Mesenchymal stem cell (in vitro differentiated cells and primary cell): ENCODE measurements at regions not wholly inside any gene's neighbourhood (a gene's known extent, or its start where the extent isn't known, plus 50 kb on each side); places are given as distances from the start of the nearest gene placed in this dataset.

Experiments used
- DNase-seq: peaks from one replicate; pipeline ENCODE4 v3.0.0-alpha.2; 2013
- H2AFZ ChIP-seq: one replicate; pipeline ENCODE4 v1.6.1; 2013; ENCODE audit warnings: low read depth, mild to moderate bottlenecking, control low read depth, inconsistent platforms, low read length, moderate library complexity
- H2AK5ac ChIP-seq: 2 replicates; pipeline ENCODE4 v1.6.1; 2013; ENCODE audit warnings: low read length, moderate library complexity, mild to moderate bottlenecking, inconsistent platforms; ENCODE audit not compliant: severe bottlenecking
- H2BK120ac ChIP-seq: one replicate; pipeline ENCODE4 v1.6.1; 2013; ENCODE audit warnings: low read depth, mild to moderate bottlenecking, inconsistent platforms, low read length, moderate library complexity
- H2BK12ac ChIP-seq, 2 experiments: one replicate each; pipeline ENCODE4 v1.6.1; 2013; ENCODE audit warnings: inconsistent platforms in 2 of 2, low read length in 2 of 2, mild to moderate bottlenecking in 2 of 2, moderate library complexity in 2 of 2, control low read depth in 1 of 2
- H2BK15ac ChIP-seq: one replicate; pipeline ENCODE4 v1.6.1; 2013; ENCODE audit warnings: mild to moderate bottlenecking, low read depth, inconsistent platforms; ENCODE audit not compliant: poor library complexity, severe bottlenecking
- H2BK5ac ChIP-seq: 2 replicates; pipeline ENCODE4 v1.6.1; 2013; ENCODE audit warnings: low read depth, mild to moderate bottlenecking, low read length, control low read depth, inconsistent platforms; ENCODE audit not compliant: poor library complexity, severe bottlenecking
- H3K14ac ChIP-seq, 2 experiments: one replicate each; pipeline ENCODE4 v1.6.1; 2013; ENCODE audit warnings: inconsistent platforms in 2 of 2, low read length in 2 of 2, control low read depth in 1 of 2, mild to moderate bottlenecking in 1 of 2, moderate library complexity in 1 of 2
- H3K18ac ChIP-seq, 2 experiments: one replicate each; pipeline ENCODE4 v1.6.1; 2013; ENCODE audit warnings: inconsistent platforms in 2 of 2, low read length in 2 of 2, control low read depth in 1 of 2, low read depth in 1 of 2, mild to moderate bottlenecking in 1 of 2
- H3K23ac ChIP-seq, 2 experiments: one replicate each; pipeline ENCODE4 v1.6.1; 2013; ENCODE audit warnings: inconsistent platforms in 2 of 2, low read length in 2 of 2, mild to moderate bottlenecking in 2 of 2, moderate library complexity in 2 of 2, control low read depth in 1 of 2
- H3K27ac ChIP-seq: 2 replicates; pipeline ENCODE4 v1.5.1; 2013; ENCODE audit warnings: mild to moderate bottlenecking, moderate library complexity, low read length, control low read depth, inconsistent platforms; ENCODE audit not compliant: poor library complexity, severe bottlenecking
- H3K27me3 ChIP-seq, 2 experiments: 2 replicates each; pipeline versions ENCODE4 v1.6.1 to v1.7.0; 2013; ENCODE audit warnings: low read length in 2 of 2, mild to moderate bottlenecking in 2 of 2, moderate library complexity in 2 of 2, control low read depth in 1 of 2, inconsistent platforms in 1 of 2; ENCODE audit not compliant: control insufficient read depth in 1 of 2, insufficient read depth in 1 of 2
- H3K36me3 ChIP-seq, 2 experiments: 2 replicates each; pipeline versions ENCODE4 v1.6.1 to v1.7.0; 2013; ENCODE audit warnings: low read length in 2 of 2, control low read depth in 1 of 2, inconsistent platforms in 1 of 2, low read depth in 1 of 2, mild to moderate bottlenecking in 1 of 2; ENCODE audit not compliant: insufficient read depth in 2 of 2, control insufficient read depth in 1 of 2
- H3K4ac ChIP-seq, 2 experiments: one replicate each; pipeline ENCODE4 v1.6.1; 2013; ENCODE audit warnings: inconsistent platforms in 2 of 2, low read length in 2 of 2, mild to moderate bottlenecking in 2 of 2, moderate library complexity in 2 of 2, control low read depth in 1 of 2, low read depth in 1 of 2
- H3K4me1 ChIP-seq: 2 replicates; pipeline ENCODE4 v1.6.1; 2013; ENCODE audit warnings: low read depth, low read length, control low read depth; ENCODE audit not compliant: control insufficient read depth, insufficient read depth
- H3K4me2 ChIP-seq: 2 replicates; pipeline ENCODE4 v1.6.1; 2013; ENCODE audit warnings: low read length, mild to moderate bottlenecking, inconsistent platforms; ENCODE audit not compliant: poor library complexity, severe bottlenecking
- H3K4me3 ChIP-seq, 2 experiments: 2 replicates each; pipeline versions ENCODE4 v1.5.1 to v1.7.0; 2013; ENCODE audit warnings: low read length in 2 of 2, mild to moderate bottlenecking in 2 of 2, control low read depth in 1 of 2, low read depth in 1 of 2; ENCODE audit not compliant: insufficient read depth in 1 of 2
- H3K79me1 ChIP-seq: replicated peaks from 2 replicates; pipeline ENCODE4 v1.6.1; 2013; ENCODE audit warnings: mild to moderate bottlenecking, control low read depth, low read length, inconsistent platforms; ENCODE audit not compliant: poor library complexity, severe bottlenecking
- H3K9ac ChIP-seq: 2 replicates; pipeline ENCODE4 v1.7.0; 2013; ENCODE audit warnings: mild to moderate bottlenecking, low read length, moderate library complexity
- H3K9me3 ChIP-seq: 2 replicates; pipeline ENCODE4 v1.7.0; 2013; ENCODE audit warnings: mild to moderate bottlenecking, low read length; ENCODE audit not compliant: control insufficient read depth
- H4K8ac ChIP-seq: one replicate; pipeline ENCODE4 v1.6.1; 2013; ENCODE audit warnings: inconsistent platforms, mild to moderate bottlenecking, low read length, moderate library complexity
- H4K91ac ChIP-seq: one replicate; pipeline ENCODE4 v1.6.1; 2013; ENCODE audit warnings: mild to moderate bottlenecking, low read length, inconsistent platforms
- WGBS: methylation state at CpG from one replicate; pipeline ENCODE4 v1.1.7; 2013; ENCODE audit warnings: mixed read lengths; 5-methylcytosine and 5-hydroxymethylcytosine counted together

GRCh38 chr5:77944757-77945340, 168.7 kb upstream of the TBCA start:
- no peak overlapping the region for H3K4ac ChIP-seq
- no peaks in the 10 kb centered on the region for H3K36me3 ChIP-seq
- no peak overlapping the region for H2AFZ ChIP-seq
- H4K91ac ChIP-seq = no peak overlapping the region
- H4K8ac ChIP-seq = no peak overlapping the region
- no peaks in the 10 kb centered on the region for H3K79me1 ChIP-seq
- H3K9ac ChIP-seq = no peak overlapping the region
- no peak overlapping the region for H2BK12ac ChIP-seq
- WGBS = 99% methylated on average over 2 of the region's 3 CpGs
- no peaks in the 10 kb centered on the region for H3K4me1 ChIP-seq
- no peaks in the 10 kb centered on the region for H3K9me3 ChIP-seq
- H2AK5ac ChIP-seq = no peak overlapping the region
- H2BK15ac ChIP-seq = no peak overlapping the region
- peaks cover 5 to 24% of the 10 kb centered on the region in 2 experiments for H3K27me3 ChIP-seq
- no peak overlapping the region for H2BK5ac ChIP-seq
- no peak for DNase-seq
- no peak overlapping the region for H3K4me3 ChIP-seq
- H3K14ac ChIP-seq = no peak overlapping the region
- no peak overlapping the region for H2BK120ac ChIP-seq
- H3K23ac ChIP-seq = no peak overlapping the region
- H3K4me2 ChIP-seq = no peak overlapping the region
- H3K27ac ChIP-seq = no peak overlapping the region
- H3K18ac ChIP-seq = no peak overlapping the region

GRCh38 chr5:77943851-77944250, 167.7 kb upstream of the TBCA start:
- Histone ChIP-seq H2BK120ac (no peak overlapping the region), H3K27ac (no peak overlapping the region), H3K4ac (no peak overlapping the region), H4K91ac (no peak overlapping the region), H2AK5ac (no peak overlapping the region), H3K27me3 (peaks cover 8 to 17% of the 10 kb centered on the region in 2 experiments), H3K18ac (peak overlapping the region in 1 of 2 experiments; percentile 21), H2BK12ac (no peak overlapping the region), H3K9ac (no peak overlapping the region), H3K79me1 (no peaks in the 10 kb centered on the region), H3K4me1 (no peaks in the 10 kb centered on the region), H3K23ac (no peak overlapping the region), H3K14ac (no peak overlapping the region), H2BK15ac (no peak overlapping the region), H2AFZ (no peak overlapping the region), H2BK5ac (no peak overlapping the region), H3K9me3 (no peaks in the 10 kb centered on the region), H3K4me2 (no peak overlapping the region), H3K4me3 (no peak overlapping the region), H3K36me3 (no peaks in the 10 kb centered on the region), H4K8ac (no peak overlapping the region)
- 79% methylated on average over 1 of the region's 2 CpGs for WGBS
- no peak for DNase-seq

- no peak overlapping the region for H2BK5ac ChIP-seq
- WGBS = 94% methylated on average over 8 of the region's 10 CpGs
- no peak overlapping the region for H3K14ac ChIP-seq
- no peak overlapping the region for H3K27ac ChIP-seq
- H2AFZ ChIP-seq = no peak overlapping the region
- no peak overlapping the region for H3K4ac ChIP-seq
- H3K4me1 ChIP-seq = no peaks in the 10 kb centered on the region
- H2BK15ac ChIP-seq = no peak overlapping the region
- H4K8ac ChIP-seq = no peak overlapping the region
- H3K9ac ChIP-seq = no peak overlapping the region
- no peak overlapping the region for H2BK120ac ChIP-seq
- no peak overlapping the region for H3K23ac ChIP-seq
- no peak overlapping the region for H2AK5ac ChIP-seq
- no peak overlapping the region for H3K4me2 ChIP-seq
- H3K4me3 ChIP-seq = no peak overlapping the region
- no peaks in the 10 kb centered on the region for H3K79me1 ChIP-seq
- H4K91ac ChIP-seq = no peak overlapping the region
- H3K36me3 ChIP-seq = no peaks in the 10 kb centered on the region
- DNase-seq = no peak
- H3K18ac ChIP-seq = no peak overlapping the region
- no peaks in the 10 kb centered on the region for H3K9me3 ChIP-seq
- H2BK12ac ChIP-seq = no peak overlapping the region
- peaks cover 19 to 28% of the 10 kb centered on the region in 2 experiments for H3K27me3 ChIP-seq
Measured at GRCh38 chr5:77942578-77943239, 166.6 kb upstream of the TBCA start.

GRCh38 chr5:77937015-77937908, 161.1 kb upstream of the TBCA start:
- WGBS = 84% methylated on average over 4 of the region's 6 CpGs
- H3K4me1 ChIP-seq = peaks cover 3% of the 10 kb centered on the region
- no peak overlapping the region for H2AK5ac ChIP-seq

More at GRCh38 chr5:77937015-77937908, 161.1 kb upstream of the TBCA start:
- no peak overlapping the region for H3K18ac ChIP-seq
- H2BK120ac ChIP-seq = no peak overlapping the region
- H2BK15ac ChIP-seq = no peak overlapping the region
- no peak overlapping the region for H3K9ac ChIP-seq
- H4K8ac ChIP-seq = no peak overlapping the region
- no peak overlapping the region for H3K4me2 ChIP-seq
- no peak overlapping the region for H4K91ac ChIP-seq
- H3K79me1 ChIP-seq = no peaks in the 10 kb centered on the region
- H3K23ac ChIP-seq = no peak overlapping the region
- H3K9me3 ChIP-seq = peaks cover 2% of the 10 kb centered on the region
- no peak for DNase-seq
- H2AFZ ChIP-seq = no peak overlapping the region
- no peak overlapping the region for H3K14ac ChIP-seq
- peaks cover 16 to 34% of the 10 kb centered on the region in 2 experiments for H3K27me3 ChIP-seq
- H3K27ac ChIP-seq = no peak overlapping the region
- H3K36me3 ChIP-seq = no peaks in the 10 kb centered on the region
- H3K4me3 ChIP-seq = no peak overlapping the region
- H2BK5ac ChIP-seq = no peak overlapping the region
- no peak overlapping the region for H3K4ac ChIP-seq
- H2BK12ac ChIP-seq = no peak overlapping the region
